ENCODE measurements at regions not wholly inside any gene's neighbourhood (a gene's known extent, or its start where the extent isn't known, plus 50 kb on each side); places are given as distances from the start of the nearest gene placed in this dataset.

DNA sequence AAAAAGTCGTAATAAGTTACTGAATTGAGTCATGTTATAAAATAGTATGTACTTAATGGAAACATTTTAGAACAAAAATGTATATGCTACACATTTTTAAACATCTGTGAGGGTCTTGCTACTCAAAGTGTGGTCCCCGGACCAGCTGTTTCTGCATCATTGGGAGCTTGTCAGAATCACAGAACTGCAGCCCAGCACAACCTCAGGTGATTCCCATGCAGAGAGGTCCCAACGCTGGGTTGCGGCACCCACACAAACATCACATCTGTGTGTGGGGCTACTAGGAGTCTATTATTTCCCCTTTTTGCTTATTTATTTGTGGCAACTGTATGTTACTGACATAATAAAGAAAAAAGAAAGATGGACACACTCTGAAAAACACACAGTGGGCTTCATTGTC lies 146.6 kb downstream of the BMS1 start:
- TF ChIP-seq, protein P1, sequence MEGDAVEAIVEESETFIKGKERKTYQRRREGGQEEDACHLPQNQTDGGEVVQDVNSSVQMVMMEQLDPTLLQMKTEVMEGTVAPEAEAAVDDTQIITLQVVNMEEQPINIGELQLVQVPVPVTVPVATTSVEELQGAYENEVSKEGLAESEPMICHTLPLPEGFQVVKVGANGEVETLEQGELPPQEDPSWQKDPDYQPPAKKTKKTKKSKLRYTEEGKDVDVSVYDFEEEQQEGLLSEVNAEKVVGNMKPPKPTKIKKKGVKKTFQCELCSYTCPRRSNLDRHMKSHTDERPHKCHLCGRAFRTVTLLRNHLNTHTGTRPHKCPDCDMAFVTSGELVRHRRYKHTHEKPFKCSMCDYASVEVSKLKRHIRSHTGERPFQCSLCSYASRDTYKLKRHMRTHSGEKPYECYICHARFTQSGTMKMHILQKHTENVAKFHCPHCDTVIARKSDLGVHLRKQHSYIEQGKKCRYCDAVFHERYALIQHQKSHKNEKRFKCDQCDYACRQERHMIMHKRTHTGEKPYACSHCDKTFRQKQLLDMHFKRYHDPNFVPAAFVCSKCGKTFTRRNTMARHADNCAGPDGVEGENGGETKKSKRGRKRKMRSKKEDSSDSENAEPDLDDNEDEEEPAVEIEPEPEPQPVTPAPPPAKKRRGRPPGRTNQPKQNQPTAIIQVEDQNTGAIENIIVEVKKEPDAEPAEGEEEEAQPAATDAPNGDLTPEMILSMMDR (IDR thresholded peaks at IDR 0.05 in 4 of 5, conservative IDR thresholded peaks at IDR 0.05 in 1 of 5), result no peak
- no peak for TF ChIP-seq POLR2A (IDR thresholded peaks at IDR 0.05)
